ENCODE measurements at regions not wholly inside any gene's neighbourhood (a gene's known extent, or its start where the extent isn't known, plus 50 kb on each side); places are given as distances from the start of the nearest gene placed in this dataset.

DNA sequence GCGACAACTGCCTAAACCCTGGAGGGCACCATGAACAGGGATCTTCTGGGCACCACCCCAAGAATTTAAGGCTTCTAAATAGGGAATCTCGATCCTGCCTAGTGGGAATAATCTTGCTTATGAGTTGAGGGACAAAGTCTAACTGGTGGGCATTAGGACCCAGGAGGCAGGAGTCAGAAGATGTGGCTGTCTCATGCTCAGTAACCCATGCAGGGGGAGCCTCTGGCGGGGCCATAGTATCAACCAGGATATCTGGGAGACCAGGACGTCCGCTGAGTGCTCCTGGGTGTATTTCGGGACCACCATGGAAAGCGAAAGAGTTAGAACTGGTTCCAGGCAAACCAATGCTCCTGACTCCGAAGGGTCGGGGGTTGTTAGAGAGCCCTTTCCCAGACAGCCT is 356.1 kb downstream of the OTOL1 start:
- peaks cover 22% of the 10 kb centered on the region for H3K4me1 ChIP-seq (ENCODE audit: insufficient read depth, low read length, poor library complexity, severe bottlenecking)
- H3K4me3 ChIP-seq (ENCODE audit: low read length, poor library complexity, severe bottlenecking) = no peak overlapping the region
- H3K9me2 ChIP-seq (replicated peaks; ENCODE audit: low read depth, low read length) = no peaks in the 10 kb centered on the region
- H3K79me2 ChIP-seq (ENCODE audit: insufficient read depth, low read length) = no peaks in the 10 kb centered on the region
- no peak for TF ChIP-seq EZH2phosphoT487 (IDR thresholded peaks at IDR 0.05; ENCODE audit: borderline replicate concordance)
- TF ChIP-seq CTCF (conservative IDR thresholded peaks at IDR 0.05; ENCODE audit: low read length) = no peak
- no peaks in the 10 kb centered on the region for H3K27me3 ChIP-seq (ENCODE audit: insufficient read depth, low read length, poor library complexity, severe bottlenecking)
- H3F3A ChIP-seq (ENCODE audit: low read depth) = peaks cover 7% of the 10 kb centered on the region; the same call in 1 of the 2 replicates
- H3K36me3 ChIP-seq (ENCODE audit: insufficient read depth, low read length) = no peaks in the 10 kb centered on the region
- no peak overlapping the region for H3K4me2 ChIP-seq (ENCODE audit: low read depth, low read length, poor library complexity, severe bottlenecking)
- no peaks in the 10 kb centered on the region for H4K20me1 ChIP-seq (ENCODE audit: insufficient read depth, low read length, poor library complexity, severe bottlenecking)
- H2AFZ ChIP-seq (ENCODE audit: low read length) = no peak overlapping the region
- no peak overlapping the region for H3K9ac ChIP-seq (ENCODE audit: low read depth, low read length, poor library complexity, severe bottlenecking)
- no peaks in the 10 kb centered on the region for H3K9me3 ChIP-seq (ENCODE audit: insufficient read depth, low read depth, low read length)

- Histone ChIP-seq H3K36me3 (ENCODE audit: insufficient read depth, low read length) (no peaks in the 10 kb centered on the region), H3K4me2 (ENCODE audit: low read depth, low read length, poor library complexity, severe bottlenecking) (no peak overlapping the region), H4K20me1 (ENCODE audit: insufficient read depth, low read length, poor library complexity, severe bottlenecking) (no peaks in the 10 kb centered on the region), H3K9me3 (ENCODE audit: insufficient read depth, low read depth, low read length) (no peaks in the 10 kb centered on the region), H3K9me2 (replicated peaks; ENCODE audit: low read depth, low read length) (no peaks in the 10 kb centered on the region), H2AFZ (ENCODE audit: low read length) (peak overlapping the region; percentile 50; the same call in 1 of the 2 replicates), H3K4me3 (ENCODE audit: low read length, poor library complexity, severe bottlenecking) (no peak overlapping the region), H3K79me2 (ENCODE audit: insufficient read depth, low read length) (no peaks in the 10 kb centered on the region), H3K9ac (ENCODE audit: low read depth, low read length, poor library complexity, severe bottlenecking) (no peak overlapping the region), H3K4me1 (ENCODE audit: insufficient read depth, low read length, poor library complexity, severe bottlenecking) (peaks cover 36% of the 10 kb centered on the region), H3K27me3 (ENCODE audit: insufficient read depth, low read length, poor library complexity, severe bottlenecking) (no peaks in the 10 kb centered on the region), H3F3A (ENCODE audit: low read depth) (peaks cover 8% of the 10 kb centered on the region; the same call in 1 of the 2 replicates)
- TF ChIP-seq CTCF (conservative IDR thresholded peaks at IDR 0.05; ENCODE audit: low read length) (peak; percentile 80), EZH2phosphoT487 (IDR thresholded peaks at IDR 0.05; ENCODE audit: borderline replicate concordance) (no peak)
Observed at GRCh38 chr3:161854232-161854771, 357.7 kb downstream of the OTOL1 start.

GRCh38 chr3:161859057-161859456 is 362.4 kb downstream of the OTOL1 start:
- no peaks in the 10 kb centered on the region for H3K79me2 ChIP-seq (ENCODE audit: insufficient read depth, low read length)

More at GRCh38 chr3:161859057-161859456, 362.4 kb downstream of the OTOL1 start:
- TF ChIP-seq EZH2phosphoT487 (IDR thresholded peaks at IDR 0.05; ENCODE audit: borderline replicate concordance) = no peak
- no peak for TF ChIP-seq CTCF (conservative IDR thresholded peaks at IDR 0.05; ENCODE audit: low read length)
- Histone ChIP-seq H3K9me3 (ENCODE audit: insufficient read depth, low read depth, low read length) (no peaks in the 10 kb centered on the region), H3K4me2 (ENCODE audit: low read depth, low read length, poor library complexity, severe bottlenecking) (peak overlapping the region; percentile 69), H3K9me2 (replicated peaks; ENCODE audit: low read depth, low read length) (no peaks in the 10 kb centered on the region), H3F3A (ENCODE audit: low read depth) (peaks cover 18% of the 10 kb centered on the region; the same call in 1 of the 2 replicates), H3K9ac (ENCODE audit: low read depth, low read length, poor library complexity, severe bottlenecking) (peak overlapping the region; percentile 55), H3K36me3 (ENCODE audit: insufficient read depth, low read length) (no peaks in the 10 kb centered on the region), H3K4me1 (ENCODE audit: insufficient read depth, low read length, poor library complexity, severe bottlenecking) (peaks cover 47% of the 10 kb centered on the region), H3K27me3 (ENCODE audit: insufficient read depth, low read length, poor library complexity, severe bottlenecking) (no peaks in the 10 kb centered on the region), H3K4me3 (ENCODE audit: low read length, poor library complexity, severe bottlenecking) (peak overlapping the region; percentile 62), H2AFZ (ENCODE audit: low read length) (no peak overlapping the region), H4K20me1 (ENCODE audit: insufficient read depth, low read length, poor library complexity, severe bottlenecking) (no peaks in the 10 kb centered on the region)

All from Loucy (cell line).